Gastrocnemius medialis (tissue), 4 donors: ENCODE measurements at regions not wholly inside any gene's neighbourhood (a gene's known extent, or its start where the extent isn't known, plus 50 kb on each side); places are given as distances from the start of the nearest gene placed in this dataset.
"Not testable (repeated sequence)": the region's sequence is repeated elsewhere in the genome, so short reads cannot be mapped to it uniquely, and the experiment has no call there.

Source experiments
- ATAC-seq, 2 donors: fragments of 150-250 bp; one replicate each; pipeline ENCODE4 v1.9.1; 2016
- DNase-seq, 2 donors: peaks; one replicate each; pipeline ENCODE4 v3.0.0-alpha.2; 2019
- H3K27ac ChIP-seq, 4 donors: fragments of 200-600 bp; sonication (generic); 1 replicate in 1 of 4; 2 replicates in 3 of 4; pipeline ENCODE4 v1.5.1; 2016 to 2018; ENCODE audit warnings: mild to moderate bottlenecking in 2 of 4, moderate library complexity in 1 of 4
- H3K27me3 ChIP-seq, 3 donors: fragments of 200-600 bp; sonication (generic) in 2 of 3; 1 replicate in 1 of 3; 2 replicates in 2 of 3; pipeline versions ENCODE4 v1.5.1 to v1.6.0; 2016 to 2019; ENCODE audit warnings: mild to moderate bottlenecking in 1 of 3, moderate library complexity in 1 of 3
- H3K36me3 ChIP-seq, 2 donors: fragments of 200-600 bp; sonication (generic) in 1 of 2; one replicate each; pipeline ENCODE4 v1.5.1; 2017 to 2018
- H3K4me1 ChIP-seq, 2 donors: fragments of 200-600 bp; sonication (generic) in 1 of 2; one replicate each; pipeline ENCODE4 v1.5.1; 2016 to 2017; ENCODE audit warnings: mild to moderate bottlenecking in 2 of 2
- H3K4me3 ChIP-seq, 4 donors: fragments of 200-600 bp; sonication (generic) in 3 of 4; 1 replicate in 1 of 4; 2 replicates in 3 of 4; pipeline ENCODE4 v1.5.1; 2016 to 2019; ENCODE audit warnings: mild to moderate bottlenecking in 2 of 4
- H3K9me3 ChIP-seq, 3 donors: fragments of 200-600 bp; sonication (generic) in 2 of 3; 1 replicate in 1 of 3; 2 replicates in 2 of 3; pipeline ENCODE4 v1.5.1; 2016 to 2019
- POLR2A ChIP-seq, 2 donors: fragments of 450-650 bp; IDR thresholded peaks; one replicate each; pipeline ENCODE4 v1.6.1; 2017; ENCODE audit warnings: antibody characterized with exemption in 2 of 2, mild to moderate bottlenecking in 2 of 2, moderate library complexity in 2 of 2
- in situ Hi-C, 4 donors: fragments of 200-750 bp; cut with MboI; loops; one replicate each; pipeline versions ENCODE4 v1.15.0 to v1.8.0; 2017; ENCODE audit warnings: low sequenced_read_pairs in 4 of 4
- intact Hi-C: fragments of 100-400 bp; cut with DNase I; formaldehyde crosslinking; loops from one replicate; pipeline ENCODE4 v1.15.1; 2023; ENCODE audit warnings: low total_unique reads
- TF ChIP-seq, protein P1 (sequence below), 5 experiments: fragments of 450-650 bp in 3 of 5; fragments of 200-600 bp in 2 of 5; sonication (generic) in 2 of 5; IDR thresholded peaks in 4 of 5; conservative IDR thresholded peaks in 1 of 5; 1 replicate in 4 of 5; 2 replicates in 1 of 5; pipeline ENCODE4 v1.5.1; 2016 to 2019; ENCODE audit warnings: antibody characterized with exemption in 5 of 5, mild to moderate bottlenecking in 3 of 5, moderate library complexity in 3 of 5

DNA sequence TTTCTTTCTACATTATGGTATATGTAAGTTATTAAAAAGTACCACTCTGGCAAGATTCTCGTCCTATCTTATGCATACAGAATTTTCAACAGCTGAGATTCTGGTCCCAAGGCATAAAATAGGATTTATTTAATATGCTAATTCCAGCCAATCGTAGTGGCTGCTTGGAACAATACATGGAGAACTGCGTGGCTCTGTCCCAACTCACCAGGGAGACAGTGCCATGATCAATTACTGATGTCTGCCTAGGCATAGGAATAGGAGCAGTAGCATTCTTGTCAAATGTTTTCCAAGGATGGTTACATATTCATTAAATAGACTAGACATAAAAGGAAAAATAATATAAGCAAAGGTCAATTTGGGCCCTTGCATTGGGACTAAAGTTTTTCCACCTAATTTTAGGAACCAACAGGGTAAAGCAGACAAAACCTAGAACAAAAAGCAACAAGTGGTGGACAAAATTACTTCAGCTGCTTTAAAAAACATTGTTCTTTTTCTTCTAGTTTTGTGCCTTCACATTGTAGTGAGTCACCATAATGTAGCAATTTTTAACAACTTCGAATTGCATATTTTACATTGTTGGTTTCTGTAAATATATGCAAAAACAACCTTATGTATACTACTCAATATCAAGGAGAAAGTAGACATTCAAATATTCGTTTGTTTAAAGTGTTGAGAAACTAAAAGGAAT is 232.8 kb upstream of the ATP5MC3 start:
- Histone ChIP-seq H3K27ac (no peak overlapping the region), H3K4me3 (no peak overlapping the region), H3K9me3 (no peaks in the 10 kb centered on the region), H3K4me1 (no peaks in the 10 kb centered on the region), H3K36me3 (no peaks in the 10 kb centered on the region), H3K27me3 (no peaks in the 10 kb centered on the region)
- in situ Hi-C loops: no loop called here
- TF ChIP-seq, protein P1, sequence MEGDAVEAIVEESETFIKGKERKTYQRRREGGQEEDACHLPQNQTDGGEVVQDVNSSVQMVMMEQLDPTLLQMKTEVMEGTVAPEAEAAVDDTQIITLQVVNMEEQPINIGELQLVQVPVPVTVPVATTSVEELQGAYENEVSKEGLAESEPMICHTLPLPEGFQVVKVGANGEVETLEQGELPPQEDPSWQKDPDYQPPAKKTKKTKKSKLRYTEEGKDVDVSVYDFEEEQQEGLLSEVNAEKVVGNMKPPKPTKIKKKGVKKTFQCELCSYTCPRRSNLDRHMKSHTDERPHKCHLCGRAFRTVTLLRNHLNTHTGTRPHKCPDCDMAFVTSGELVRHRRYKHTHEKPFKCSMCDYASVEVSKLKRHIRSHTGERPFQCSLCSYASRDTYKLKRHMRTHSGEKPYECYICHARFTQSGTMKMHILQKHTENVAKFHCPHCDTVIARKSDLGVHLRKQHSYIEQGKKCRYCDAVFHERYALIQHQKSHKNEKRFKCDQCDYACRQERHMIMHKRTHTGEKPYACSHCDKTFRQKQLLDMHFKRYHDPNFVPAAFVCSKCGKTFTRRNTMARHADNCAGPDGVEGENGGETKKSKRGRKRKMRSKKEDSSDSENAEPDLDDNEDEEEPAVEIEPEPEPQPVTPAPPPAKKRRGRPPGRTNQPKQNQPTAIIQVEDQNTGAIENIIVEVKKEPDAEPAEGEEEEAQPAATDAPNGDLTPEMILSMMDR (IDR thresholded peaks at IDR 0.05 in 4 of 5, conservative IDR thresholded peaks at IDR 0.05 in 1 of 5): no peak
- no peak for TF ChIP-seq POLR2A (IDR thresholded peaks at IDR 0.05)
- DNase-seq (no peak), ATAC-seq (no peak)
- intact Hi-C loops: no loop called here

DNA sequence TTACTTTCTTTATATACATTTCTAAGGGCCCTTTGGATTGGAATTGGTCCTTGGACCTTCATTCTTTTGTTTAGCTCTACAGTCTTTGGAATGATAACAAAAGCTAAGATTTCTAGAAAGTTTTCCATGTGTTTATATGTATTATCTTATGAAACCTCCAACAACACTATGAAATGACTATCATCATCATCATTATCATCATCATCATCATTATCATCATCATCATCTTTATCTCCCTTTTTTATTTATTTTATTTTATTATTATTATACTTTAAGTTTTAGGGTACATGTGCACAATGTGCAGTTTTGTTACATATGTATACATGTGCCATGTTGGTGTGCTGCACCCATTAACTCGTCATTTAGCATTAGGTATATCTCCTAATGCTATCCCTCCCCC is 229.4 kb upstream of the ATP5MC3 start:
- H3K27ac ChIP-seq, DNase-seq, ATAC-seq, in situ Hi-C loops, intact Hi-C loops, H3K36me3 ChIP-seq, H3K4me1 ChIP-seq, H3K27me3 ChIP-seq, H3K9me3 ChIP-seq, H3K4me3 ChIP-seq: not testable (repeated sequence)

DNA sequence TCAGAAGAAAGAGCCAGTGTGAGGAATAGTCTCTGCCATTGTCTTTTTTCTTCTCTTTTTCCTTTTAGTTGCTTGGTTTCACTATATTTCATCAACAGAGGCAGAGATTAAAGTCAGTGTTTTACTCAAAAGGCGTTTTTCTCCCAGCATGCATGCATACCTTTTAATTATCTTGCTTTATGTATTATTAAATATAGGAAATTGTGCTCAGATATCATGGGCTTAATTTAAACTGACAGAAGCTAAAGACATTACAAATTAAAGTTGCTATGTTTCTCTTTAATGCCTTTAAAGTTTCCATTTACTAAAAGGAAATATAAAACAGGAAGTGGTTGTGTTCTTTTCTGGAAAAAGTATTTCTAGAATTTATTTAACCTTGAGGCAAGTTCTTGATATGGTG is 223.3 kb upstream of the ATP5MC3 start:
- intact Hi-C loops: no loop called here
- Histone ChIP-seq H3K27me3 (no peaks in the 10 kb centered on the region), H3K27ac (no peak overlapping the region), H3K4me3 (no peak overlapping the region), H3K9me3 (no peaks in the 10 kb centered on the region), H3K36me3 (no peaks in the 10 kb centered on the region), H3K4me1 (no peaks in the 10 kb centered on the region)
- ATAC-seq (no peak), DNase-seq (no peak)
- TF ChIP-seq POLR2A (IDR thresholded peaks at IDR 0.05): no peak
- TF ChIP-seq, protein P1 (IDR thresholded peaks at IDR 0.05 in 4 of 5, conservative IDR thresholded peaks at IDR 0.05 in 1 of 5): no peak
- in situ Hi-C loops: no loop called here

DNA sequence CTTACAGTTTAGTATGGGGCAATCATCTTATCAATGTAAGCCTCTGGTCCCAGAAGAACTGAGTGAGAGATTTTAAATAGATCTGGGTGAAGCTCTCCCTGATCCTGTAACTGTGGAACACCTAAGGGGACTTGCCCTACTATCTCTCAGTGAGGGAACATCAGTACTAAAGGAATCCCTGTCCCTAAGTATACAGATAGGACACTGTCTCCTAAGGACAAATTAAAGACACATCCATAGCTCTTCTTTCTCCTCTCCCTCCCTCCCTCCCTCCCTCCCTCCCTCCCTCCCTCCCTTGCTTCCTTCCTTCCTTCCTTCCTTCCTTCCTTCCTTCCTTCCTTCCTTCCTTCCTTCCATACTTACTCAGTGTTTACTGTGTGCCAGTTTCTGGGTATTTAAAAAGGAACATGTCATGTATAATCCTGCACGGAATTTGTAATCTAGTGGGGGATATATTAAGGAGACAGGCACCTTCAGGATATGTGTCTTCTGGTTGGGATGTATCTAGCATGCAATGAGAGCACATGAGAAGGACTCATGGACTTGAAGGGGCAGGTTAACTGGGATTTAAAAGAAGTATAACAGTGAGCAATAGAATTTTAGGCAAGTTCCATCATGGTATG is 222.2 kb upstream of the ATP5MC3 start:
- no peaks in the 10 kb centered on the region for H3K27me3 ChIP-seq
- intact Hi-C loops (no loop called here), in situ Hi-C loops (no loop called here)

DNA sequence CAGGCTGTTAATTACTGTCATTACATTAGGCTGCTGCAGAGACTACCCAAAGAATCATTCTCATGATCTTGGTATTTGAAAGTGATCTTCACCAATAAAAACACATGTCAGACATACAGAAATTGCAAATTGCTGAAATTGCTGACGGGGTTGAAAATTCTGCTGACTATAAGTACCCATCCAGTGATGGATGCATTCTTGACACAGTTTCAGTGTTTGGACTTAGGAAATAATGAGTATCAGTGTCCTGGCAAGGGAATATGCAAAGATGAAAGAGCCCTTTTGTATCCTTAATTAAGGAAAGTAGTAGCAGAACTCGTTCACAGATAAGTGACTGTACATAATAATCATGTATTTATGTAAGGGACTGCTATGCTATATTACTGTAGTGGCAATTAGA is 221.1 kb upstream of the ATP5MC3 start:
- in situ Hi-C loops: no loop called here
- no peaks in the 10 kb centered on the region for H3K27me3 ChIP-seq
- H3K27ac ChIP-seq: no peak overlapping the region
- intact Hi-C loops: no loop called here
- no peaks in the 10 kb centered on the region for H3K4me1 ChIP-seq
- DNase-seq: no peak
- ATAC-seq: no peak
- H3K4me3 ChIP-seq: no peak overlapping the region
- TF ChIP-seq, protein P1 (IDR thresholded peaks at IDR 0.05 in 4 of 5, conservative IDR thresholded peaks at IDR 0.05 in 1 of 5): no peak
- TF ChIP-seq POLR2A (IDR thresholded peaks at IDR 0.05): no peak
- no peaks in the 10 kb centered on the region for H3K9me3 ChIP-seq
- no peaks in the 10 kb centered on the region for H3K36me3 ChIP-seq

More for the DNA sequence above, 222.2 kb upstream of the ATP5MC3 start:
- Histone ChIP-seq H3K4me3 (no peak overlapping the region), H3K27ac (no peak overlapping the region), H3K4me1 (no peaks in the 10 kb centered on the region), H3K9me3 (no peaks in the 10 kb centered on the region), H3K36me3 (no peaks in the 10 kb centered on the region)
- TF ChIP-seq, protein P1 (IDR thresholded peaks at IDR 0.05 in 4 of 5, conservative IDR thresholded peaks at IDR 0.05 in 1 of 5): no peak
- TF ChIP-seq POLR2A (IDR thresholded peaks at IDR 0.05): no peak
- ATAC-seq (no peak), DNase-seq (no peak)
